GM21381 (cell line): ENCODE measurements at regions not wholly inside any gene's neighbourhood (a gene's known extent, or its start where the extent isn't known, plus 50 kb on each side); places are given as distances from the start of the nearest gene placed in this dataset.
"Not testable (repeated sequence)": the region's sequence is repeated elsewhere in the genome, so short reads cannot be mapped to it uniquely, and the experiment has no call there.

Source experiments
- ATAC-seq: cut with Tn5 transposase; IDR thresholded peaks from one replicate; pipeline ENCODE4 v1.9.1; 2021; ENCODE audit warnings: mild to moderate bottlenecking, moderate library complexity; ENCODE audit not compliant: unreplicated experiment

GRCh38 chr6:78639111-78640110, 227.9 kb upstream of the IRAK1BP1 start:
- ATAC-seq, result no peak

GRCh38 chr6:78643976-78644375, 223.4 kb upstream of the IRAK1BP1 start:
- ATAC-seq, result not testable (repeated sequence)

- ATAC-seq, result not testable (repeated sequence)
Observed at GRCh38 chr6:78646542-78647415, 220.6 kb upstream of the IRAK1BP1 start.

GRCh38 chr6:78665819-78666218, 201.5 kb upstream of the IRAK1BP1 start:
- not testable (repeated sequence) for ATAC-seq

GRCh38 chr6:78666764-78667163, 200.6 kb upstream of the IRAK1BP1 start:
- no peak for ATAC-seq

GRCh38 chr6:78670156-78670555, 197.2 kb upstream of the IRAK1BP1 start:
- no peak for ATAC-seq

GRCh38 chr6:78670802-78671201, 196.5 kb upstream of the IRAK1BP1 start:
- no peak for ATAC-seq

GRCh38 chr6:78676069-78677007, 191.0 kb upstream of the IRAK1BP1 start:
- not testable (repeated sequence) for ATAC-seq

GRCh38 chr6:78688668-78689067, 178.7 kb upstream of the IRAK1BP1 start:
- ATAC-seq, result no peak

GRCh38 chr6:78693835-78694234, 173.5 kb upstream of the IRAK1BP1 start:
- ATAC-seq, result no peak

GRCh38 chr6:78694628-78695027, 172.7 kb upstream of the IRAK1BP1 start:
- ATAC-seq, result not testable (repeated sequence)

- ATAC-seq, result no peak
Observed at GRCh38 chr6:78700991-78701390, 166.4 kb upstream of the IRAK1BP1 start.

GRCh38 chr6:78701407-78701806, 165.9 kb upstream of the IRAK1BP1 start:
- ATAC-seq, result no peak

GRCh38 chr6:78709021-78709420, 158.3 kb upstream of the IRAK1BP1 start:
- ATAC-seq, result no peak

GRCh38 chr6:78713564-78713963, 153.8 kb upstream of the IRAK1BP1 start:
- ATAC-seq, result no peak

GRCh38 chr6:78744144-78744543, 123.2 kb upstream of the IRAK1BP1 start:
- no peak for ATAC-seq

GRCh38 chr6:78746457-78746856, 120.9 kb upstream of the IRAK1BP1 start:
- no peak for ATAC-seq

GRCh38 chr6:78749326-78749725, 118.0 kb upstream of the IRAK1BP1 start:
- ATAC-seq, result no peak

- not testable (repeated sequence) for ATAC-seq
Observed at GRCh38 chr6:78758297-78758798, 109.0 kb upstream of the IRAK1BP1 start.

GRCh38 chr6:78768271-78768670, 99.1 kb upstream of the IRAK1BP1 start:
- ATAC-seq, result no peak
